WI38 (cell line): ENCODE measurements at regions not wholly inside any gene's neighbourhood (a gene's known extent, or its start where the extent isn't known, plus 50 kb on each side); places are given as distances from the start of the nearest gene placed in this dataset.

Source experiments
- H3K4me3 ChIP-seq: 2 replicates; pipeline ENCODE4 v1.5.1; 2011; ENCODE audit warnings: low read depth, mild to moderate bottlenecking, control low read depth, low read length
- CTCF ChIP-seq: IDR thresholded peaks from 2 replicates; pipeline ENCODE4 v1.5.1; 2012; ENCODE audit warnings: low read depth, mild to moderate bottlenecking, control low read depth, low read length

GRCh38 chr10:90042075-90042474 lies 340.7 kb downstream of the KIF20B start:
- no peak overlapping the region for H3K4me3 ChIP-seq
- no peak for TF ChIP-seq CTCF

GRCh38 chr10:90047243-90047729 lies 345.9 kb downstream of the KIF20B start:
- no peak for TF ChIP-seq CTCF

GRCh38 chr10:90051053-90051452 lies 349.7 kb downstream of the KIF20B start:
- TF ChIP-seq CTCF: no peak

More at GRCh38 chr10:90047243-90047729, 345.9 kb downstream of the KIF20B start:
- no peak overlapping the region for H3K4me3 ChIP-seq

GRCh38 chr10:90051474-90051873 lies 350.1 kb downstream of the KIF20B start:
- no peak overlapping the region for H3K4me3 ChIP-seq
- no peak for TF ChIP-seq CTCF

More at GRCh38 chr10:90051053-90051452, 349.7 kb downstream of the KIF20B start:
- no peak overlapping the region for H3K4me3 ChIP-seq

GRCh38 chr10:90062786-90063185 lies 361.4 kb downstream of the KIF20B start:
- no peak for TF ChIP-seq CTCF
- no peak overlapping the region for H3K4me3 ChIP-seq

GRCh38 chr10:90064295-90064694 lies 362.9 kb downstream of the KIF20B start:
- no peak for TF ChIP-seq CTCF
- no peak overlapping the region for H3K4me3 ChIP-seq

GRCh38 chr10:90066435-90066834 lies 365.0 kb downstream of the KIF20B start:
- no peak overlapping the region for H3K4me3 ChIP-seq
- TF ChIP-seq CTCF: no peak
